ENCODE measurements at regions not wholly inside any gene's neighbourhood (a gene's known extent, or its start where the extent isn't known, plus 50 kb on each side); places are given as distances from the start of the nearest gene placed in this dataset.

DNA sequence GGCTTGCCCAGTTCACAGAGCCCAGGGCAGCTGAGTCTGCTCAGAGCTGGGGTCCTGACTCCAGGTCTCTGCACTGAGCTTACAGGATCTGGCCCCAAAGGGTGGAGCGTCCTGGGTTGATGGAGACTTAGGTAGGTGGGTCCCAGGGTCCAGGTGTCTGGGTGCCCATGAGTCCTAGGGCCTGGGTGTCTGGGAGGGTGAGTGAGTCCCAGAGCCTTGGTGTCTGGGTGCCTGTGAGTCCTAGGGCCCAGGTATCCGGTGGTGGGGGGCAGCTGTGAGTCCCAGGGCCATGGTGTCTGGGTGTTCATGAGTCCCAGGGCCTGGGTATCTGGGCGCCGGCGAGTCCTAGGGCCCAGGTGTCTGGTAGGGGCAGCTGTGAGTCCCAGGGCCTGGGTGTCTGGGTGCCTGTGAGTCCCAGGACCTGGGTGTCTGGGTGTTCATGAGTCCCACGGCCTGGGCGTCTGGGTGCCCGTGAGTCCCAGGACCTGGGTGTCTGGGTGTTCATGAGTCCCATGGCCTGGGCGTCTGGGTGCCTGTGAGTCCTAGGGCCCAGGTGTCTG lies 1505.6 kb downstream of the BRD1 start:
- Histone ChIP-seq H3K4me1 (ENCODE audit: control insufficient read depth, insufficient read depth, low read length) (no peaks in the 10 kb centered on the region), H3K36me3 (ENCODE audit: control insufficient read depth, insufficient read depth, low read length) (no peaks in the 10 kb centered on the region), H3K27me3 (ENCODE audit: control insufficient read depth, insufficient read depth, low read length) (no peaks in the 10 kb centered on the region), H3K27ac (ENCODE audit: low read length) (no peak overlapping the region), H3K9me3 (ENCODE audit: control insufficient read depth, insufficient read depth, low read depth, low read length) (no peaks in the 10 kb centered on the region), H3K4me3 (ENCODE audit: low read depth in 2 of 2, low read length in 2 of 2) (no peak overlapping the region)
- ChIA-PET POLR2A (interaction anchor here (0.5 kb wide), 1 partner anchor 162 kb away, joined by 4 read pairs; no protein-coding TSS in a partner anchor), CTCF (no interaction called here)
- DNase-seq (ENCODE audit: low read depth, low spot score) (no peak), ATAC-seq (no peak)
- intact Hi-C loops (cut with micrococcal nuclease; ENCODE audit: unreplicated experiment), result no loop called here
- in situ Hi-C loops (cut with HindIII; ENCODE audit: low pct_unique_long_range_greater_than_20kb, low sequenced_read_pairs), result no loop called here
- no TSS peak for BruUV-seq (replicated peaks)
- TF ChIP-seq CTCF (IDR thresholded peaks at IDR 0.05), result no peak
- TF ChIP-seq SIN3A (IDR thresholded peaks at IDR 0.05; ENCODE audit: borderline replicate concordance, insufficient read depth, low read depth, low read length), result no peak
- TF ChIP-seq POLR2AphosphoS5 (IDR thresholded peaks at IDR 0.05; ENCODE audit: low read depth, low read length), result no peak
- TF ChIP-seq, protein P1, sequence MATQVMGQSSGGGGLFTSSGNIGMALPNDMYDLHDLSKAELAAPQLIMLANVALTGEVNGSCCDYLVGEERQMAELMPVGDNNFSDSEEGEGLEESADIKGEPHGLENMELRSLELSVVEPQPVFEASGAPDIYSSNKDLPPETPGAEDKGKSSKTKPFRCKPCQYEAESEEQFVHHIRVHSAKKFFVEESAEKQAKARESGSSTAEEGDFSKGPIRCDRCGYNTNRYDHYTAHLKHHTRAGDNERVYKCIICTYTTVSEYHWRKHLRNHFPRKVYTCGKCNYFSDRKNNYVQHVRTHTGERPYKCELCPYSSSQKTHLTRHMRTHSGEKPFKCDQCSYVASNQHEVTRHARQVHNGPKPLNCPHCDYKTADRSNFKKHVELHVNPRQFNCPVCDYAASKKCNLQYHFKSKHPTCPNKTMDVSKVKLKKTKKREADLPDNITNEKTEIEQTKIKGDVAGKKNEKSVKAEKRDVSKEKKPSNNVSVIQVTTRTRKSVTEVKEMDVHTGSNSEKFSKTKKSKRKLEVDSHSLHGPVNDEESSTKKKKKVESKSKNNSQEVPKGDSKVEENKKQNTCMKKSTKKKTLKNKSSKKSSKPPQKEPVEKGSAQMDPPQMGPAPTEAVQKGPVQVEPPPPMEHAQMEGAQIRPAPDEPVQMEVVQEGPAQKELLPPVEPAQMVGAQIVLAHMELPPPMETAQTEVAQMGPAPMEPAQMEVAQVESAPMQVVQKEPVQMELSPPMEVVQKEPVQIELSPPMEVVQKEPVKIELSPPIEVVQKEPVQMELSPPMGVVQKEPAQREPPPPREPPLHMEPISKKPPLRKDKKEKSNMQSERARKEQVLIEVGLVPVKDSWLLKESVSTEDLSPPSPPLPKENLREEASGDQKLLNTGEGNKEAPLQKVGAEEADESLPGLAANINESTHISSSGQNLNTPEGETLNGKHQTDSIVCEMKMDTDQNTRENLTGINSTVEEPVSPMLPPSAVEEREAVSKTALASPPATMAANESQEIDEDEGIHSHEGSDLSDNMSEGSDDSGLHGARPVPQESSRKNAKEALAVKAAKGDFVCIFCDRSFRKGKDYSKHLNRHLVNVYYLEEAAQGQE (IDR thresholded peaks at IDR 0.05; ENCODE audit: insufficient read depth in 1 of 2, low read depth in 2 of 2, low read length in 1 of 2), result no peak
- no peak for TF ChIP-seq TCF7L2 (IDR thresholded peaks at IDR 0.05; ENCODE audit: low read depth, low read length)

GRCh38 chr22:48320683-48321451 lies 1506.8 kb downstream of the BRD1 start:
- POLR2A ChIA-PET, result no interaction called here
- no peak for DNase-seq (ENCODE audit: low read depth, low spot score)
- in situ Hi-C loops (cut with HindIII; ENCODE audit: low pct_unique_long_range_greater_than_20kb, low sequenced_read_pairs), result no loop called here
- Histone ChIP-seq H3K36me3 (ENCODE audit: control insufficient read depth, insufficient read depth, low read length) (no peaks in the 10 kb centered on the region), H3K27me3 (ENCODE audit: control insufficient read depth, insufficient read depth, low read length) (no peaks in the 10 kb centered on the region), H3K27ac (ENCODE audit: low read length) (no peak overlapping the region), H3K4me3 (ENCODE audit: low read depth in 2 of 2, low read length in 2 of 2) (no peak overlapping the region), H3K4me1 (ENCODE audit: control insufficient read depth, insufficient read depth, low read length) (no peaks in the 10 kb centered on the region), H3K9me3 (ENCODE audit: control insufficient read depth, insufficient read depth, low read depth, low read length) (no peaks in the 10 kb centered on the region)
- no peak for TF ChIP-seq SIN3A (IDR thresholded peaks at IDR 0.05; ENCODE audit: borderline replicate concordance, insufficient read depth, low read depth, low read length)
- TF ChIP-seq TCF7L2 (IDR thresholded peaks at IDR 0.05; ENCODE audit: low read depth, low read length), result no peak
- TF ChIP-seq, protein P1 (IDR thresholded peaks at IDR 0.05; ENCODE audit: insufficient read depth in 1 of 2, low read depth in 2 of 2, low read length in 1 of 2), result no peak
- no peak for TF ChIP-seq POLR2AphosphoS5 (IDR thresholded peaks at IDR 0.05; ENCODE audit: low read depth, low read length)
- no peak for TF ChIP-seq CTCF (IDR thresholded peaks at IDR 0.05)
- BruUV-seq (replicated peaks), result no TSS peak
- intact Hi-C loops (cut with micrococcal nuclease; ENCODE audit: unreplicated experiment), result no loop called here
- CTCF ChIA-PET, result no interaction called here
- no peak for ATAC-seq

All from Panc1 (cell line).